ENCODE measurements at regions not wholly inside any gene's neighbourhood (a gene's known extent, or its start where the extent isn't known, plus 50 kb on each side); places are given as distances from the start of the nearest gene placed in this dataset.

- no peak for ATAC-seq
These were observed 731.8 kb upstream of the ARGLU1 start for GRCh38 chr13:107299717-107300116.

GRCh38 chr13:107296804-107297203, 728.9 kb upstream of the ARGLU1 start:
- ATAC-seq, result no peak

GRCh38 chr13:107295416-107296140, 727.6 kb upstream of the ARGLU1 start:
- no peak for ATAC-seq

DNA sequence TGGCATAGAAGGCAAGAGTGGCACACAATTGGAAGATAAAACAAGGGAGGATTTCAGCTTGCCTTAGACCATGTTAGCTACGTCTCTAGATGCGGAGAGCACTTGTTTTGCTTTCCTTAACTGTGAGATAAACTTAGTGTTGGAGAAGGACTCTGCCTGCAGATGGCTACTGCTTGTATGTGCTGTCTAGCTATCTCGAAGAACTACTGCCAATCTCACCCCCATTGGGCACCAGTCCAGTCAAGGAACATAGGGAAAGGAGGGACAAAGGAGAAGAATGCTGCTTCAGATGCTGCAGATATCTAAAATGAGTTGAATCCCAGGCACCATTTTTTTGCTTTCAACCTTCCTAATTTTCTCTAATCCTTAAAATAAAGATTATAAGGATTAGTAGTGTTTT, 726.0 kb upstream of the ARGLU1 start:
- ATAC-seq, result no peak

DNA sequence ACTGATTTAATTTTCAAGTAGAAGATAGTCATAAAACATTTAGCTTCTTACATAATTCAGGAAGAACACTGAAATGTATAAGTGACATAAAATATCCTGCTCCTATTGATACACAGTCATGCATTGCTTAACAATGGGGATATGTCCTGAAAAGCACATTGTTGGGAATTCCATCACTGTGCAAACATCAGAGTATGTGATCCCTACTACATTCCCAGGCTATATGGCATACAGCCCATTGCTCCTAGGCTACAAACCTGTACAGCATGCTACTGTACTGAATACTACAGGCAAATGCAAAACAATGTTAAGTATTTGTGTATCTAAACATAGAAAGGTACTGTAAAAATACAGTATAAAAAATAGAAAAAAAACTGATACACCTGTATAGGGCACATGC, 723.9 kb upstream of the ARGLU1 start:
- no peak for ATAC-seq

- ATAC-seq, result no peak
These were observed 721.6 kb upstream of the ARGLU1 start for GRCh38 chr13:107289540-107289939.

DNA sequence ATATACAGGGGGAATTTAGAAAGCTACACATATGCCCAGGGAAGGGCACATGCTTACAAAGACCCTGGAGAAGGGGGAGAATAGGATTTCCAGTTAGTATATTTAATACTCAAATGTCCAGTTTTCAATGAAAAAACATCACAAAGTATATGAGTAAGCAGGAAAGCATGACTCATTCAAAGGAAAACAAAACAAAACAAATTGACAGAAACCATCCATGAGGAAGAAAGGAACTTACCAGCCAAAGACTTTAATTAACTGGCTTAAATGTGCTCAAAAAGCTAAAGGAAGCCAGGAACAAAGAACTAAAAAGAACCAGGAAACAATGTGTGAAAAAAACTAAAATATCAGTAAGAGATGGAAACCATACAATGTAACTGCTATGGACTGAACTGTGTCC, 716.2 kb upstream of the ARGLU1 start:
- ATAC-seq, result no peak

- no peak for ATAC-seq
These were observed 710.0 kb upstream of the ARGLU1 start for GRCh38 chr13:107277911-107278310.

DNA sequence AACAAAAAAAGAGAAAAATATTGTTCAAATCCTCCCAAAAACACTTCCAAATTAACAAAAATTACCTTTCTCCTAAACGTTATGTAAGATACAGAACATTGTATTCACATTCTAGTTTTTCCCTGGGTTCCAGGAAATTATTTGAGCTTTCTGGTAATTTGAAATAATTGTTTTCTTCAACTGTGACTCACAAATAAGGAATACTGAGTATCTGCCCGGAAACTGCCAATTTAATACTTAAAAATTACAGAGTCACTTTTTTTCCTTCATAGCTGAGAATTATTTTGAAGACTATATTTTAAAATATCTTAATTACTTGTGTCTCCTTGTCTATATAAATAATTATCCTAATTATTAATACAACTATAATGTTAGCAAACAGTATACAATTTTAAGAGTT, 709.0 kb upstream of the ARGLU1 start:
- ATAC-seq, result no peak

DNA sequence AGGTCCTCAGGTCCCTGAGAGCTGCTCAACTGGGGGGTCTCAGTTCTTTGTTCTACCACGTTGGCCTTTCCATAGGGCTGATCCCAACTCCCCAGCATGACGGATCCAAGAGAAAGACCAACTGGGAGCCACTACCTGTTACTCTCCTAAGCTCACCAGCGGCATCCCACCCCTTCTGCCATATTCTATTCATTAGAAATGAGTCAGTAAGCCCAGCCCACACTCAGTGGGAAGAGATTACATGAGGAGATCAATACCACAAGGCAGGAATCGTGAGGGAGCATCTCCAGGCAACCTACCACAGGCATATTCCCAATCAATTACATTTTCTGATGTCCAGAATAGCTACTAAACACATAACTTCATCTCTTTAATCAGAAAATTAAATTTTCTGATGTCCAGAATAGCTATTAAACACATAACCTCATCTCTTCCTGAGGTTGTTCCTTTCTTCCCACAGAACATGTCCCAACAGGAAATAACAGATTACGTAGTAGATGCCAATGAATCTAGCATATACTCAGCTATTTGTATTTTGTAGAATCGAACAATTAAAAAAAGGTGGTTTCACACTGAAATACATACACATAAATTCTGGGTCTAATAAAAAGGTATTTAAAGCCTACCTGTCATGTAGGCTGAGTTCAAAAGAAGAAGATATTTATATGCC, 708.1 kb upstream of the ARGLU1 start:
- no peak for ATAC-seq

GRCh38 chr13:107275312-107275711, 707.4 kb upstream of the ARGLU1 start:
- no peak for ATAC-seq

DNA sequence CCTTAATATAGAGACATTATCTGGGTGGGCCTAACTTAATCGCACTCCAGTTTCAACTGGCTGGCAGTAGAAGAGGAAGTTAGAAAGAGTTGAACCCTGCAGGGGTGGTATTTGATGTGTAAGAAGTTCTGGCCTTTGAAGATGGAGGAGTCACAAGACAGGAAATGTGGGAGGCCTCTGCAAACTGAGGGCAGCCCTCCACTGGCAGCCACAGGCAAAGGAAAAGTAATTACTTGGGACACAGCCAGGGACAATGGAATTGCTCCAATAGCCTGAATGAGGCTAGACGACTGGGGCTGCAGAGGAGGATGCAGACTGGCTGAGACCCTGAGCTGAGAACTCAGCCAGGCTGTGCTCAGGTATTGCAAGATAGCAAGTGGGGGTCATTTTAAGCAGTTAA, 703.3 kb upstream of the ARGLU1 start:
- no peak for ATAC-seq

GRCh38 chr13:107266657-107267056, 698.7 kb upstream of the ARGLU1 start:
- ATAC-seq, result no peak

- ATAC-seq, result no peak
These were observed 690.8 kb upstream of the ARGLU1 start for GRCh38 chr13:107258599-107259187.

- ATAC-seq, result no peak
These were observed 686.5 kb upstream of the ARGLU1 start for GRCh38 chr13:107254392-107254791.

GRCh38 chr13:107252428-107252827, 684.5 kb upstream of the ARGLU1 start:
- no peak for ATAC-seq

GRCh38 chr13:107252021-107252420, 684.1 kb upstream of the ARGLU1 start:
- no peak for ATAC-seq

- ATAC-seq, result no peak
These were observed 683.4 kb upstream of the ARGLU1 start for GRCh38 chr13:107251341-107251740.

GRCh38 chr13:107250628-107251027, 682.7 kb upstream of the ARGLU1 start:
- no peak for ATAC-seq

- no peak for ATAC-seq
These were observed 676.3 kb upstream of the ARGLU1 start for GRCh38 chr13:107244241-107244640.

GRCh38 chr13:107242138-107242537, 674.2 kb upstream of the ARGLU1 start:
- ATAC-seq, result no peak

DNA sequence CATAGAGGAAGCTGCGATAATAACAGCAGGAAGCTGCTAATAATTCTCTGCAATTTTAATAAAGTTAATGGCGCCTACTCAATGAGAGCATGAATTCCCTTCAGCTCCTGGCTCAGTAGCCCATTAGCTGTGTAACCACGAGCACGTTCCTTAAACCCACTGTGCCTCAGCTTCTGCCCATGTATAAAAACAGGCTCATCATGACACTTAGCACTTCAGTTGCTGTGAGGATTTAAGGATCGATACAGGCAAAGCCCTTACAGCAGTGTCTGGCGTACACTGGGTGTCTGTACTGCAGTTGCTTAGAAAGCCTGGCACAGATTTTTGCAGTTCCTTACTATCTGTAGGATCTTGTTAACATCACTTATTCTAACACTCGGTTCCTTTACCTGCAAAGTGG, 673.4 kb upstream of the ARGLU1 start:
- ATAC-seq, result no peak

DNA sequence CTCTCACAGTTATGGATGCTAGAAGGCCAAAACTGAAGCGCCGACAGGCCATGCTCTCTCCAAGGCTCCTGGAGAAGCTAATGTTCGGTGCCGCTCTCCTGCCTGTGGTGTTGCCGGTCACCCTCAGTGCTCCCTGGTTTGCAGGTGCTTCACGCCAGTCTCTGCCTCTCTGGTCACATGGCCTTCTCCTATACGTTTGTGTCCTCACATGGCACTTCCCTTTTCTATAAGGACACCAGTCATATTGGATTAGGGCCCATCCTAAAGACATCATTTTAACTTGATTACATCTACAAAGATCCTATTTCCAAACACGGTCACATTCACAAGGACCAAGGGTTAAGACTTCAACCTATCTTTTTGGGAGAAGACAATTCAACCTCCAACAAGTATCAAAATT, 671.3 kb upstream of the ARGLU1 start:
- ATAC-seq, result no peak

Measured in esophagus mucosa (tissue), 1 donor.